Peyer's patch (tissue), 4 donors: ENCODE measurements at regions not wholly inside any gene's neighbourhood (a gene's known extent, or its start where the extent isn't known, plus 50 kb on each side); places are given as distances from the start of the nearest gene placed in this dataset.

Experiments
- DNase-seq, 3 donors: peaks; one replicate each; pipeline ENCODE4 v3.0.0-alpha.2; 2017 to 2019
- H3K27ac ChIP-seq, 4 donors: fragments of 200-600 bp; sonication (generic); one replicate each; pipeline ENCODE4 v1.5.1; 2016 to 2019
- H3K27me3 ChIP-seq, 2 donors: fragments of 200-600 bp; sonication (generic); one replicate each; pipeline ENCODE4 v1.5.1; 2019
- H3K36me3 ChIP-seq, 3 donors: fragments of 200-600 bp; sonication (generic); one replicate each; pipeline ENCODE4 v1.5.1; 2016 to 2019
- H3K4me1 ChIP-seq, 4 donors: fragments of 200-600 bp; sonication (generic); one replicate each; pipeline ENCODE4 v1.5.1; 2016 to 2019
- H3K4me3 ChIP-seq, 4 donors: fragments of 200-600 bp; sonication (generic); 1 replicate in 3 of 4; 2 replicates in 1 of 4; pipeline ENCODE4 v1.5.1; 2016 to 2019; ENCODE audit warnings: mild to moderate bottlenecking in 1 of 4
- H3K9me3 ChIP-seq, 4 donors: fragments of 200-600 bp; sonication (generic); one replicate each; pipeline ENCODE4 v1.5.1; 2016 to 2019; ENCODE audit warnings: mild to moderate bottlenecking in 1 of 4
- CTCF ChIP-seq, 6 experiments: fragments of 450-650 bp in 4 of 6; fragments of 200-600 bp in 2 of 6; sonication (generic) in 1 of 6; IDR thresholded peaks; one replicate each; pipeline ENCODE4 v1.5.1; 2017 to 2019; ENCODE audit warnings: antibody characterized with exemption in 6 of 6, mild to moderate bottlenecking in 3 of 6, moderate library complexity in 1 of 6
- POLR2A ChIP-seq, 2 donors: fragments of 450-650 bp; IDR thresholded peaks; one replicate each; pipeline ENCODE4 v1.5.1; 2017; ENCODE audit warnings: antibody characterized with exemption in 2 of 2, mild to moderate bottlenecking in 2 of 2, moderate library complexity in 2 of 2

- no peak overlapping the region for H3K27ac ChIP-seq
- TF ChIP-seq POLR2A (IDR thresholded peaks at IDR 0.05) (no peak), CTCF (IDR thresholded peaks at IDR 0.05) (no peak)
- no peaks in the 10 kb centered on the region for H3K4me1 ChIP-seq
- no peaks in the 10 kb centered on the region for H3K36me3 ChIP-seq
- H3K27me3 ChIP-seq: no peaks in the 10 kb centered on the region
- no peak for DNase-seq
- no peaks in the 10 kb centered on the region for H3K9me3 ChIP-seq
- H3K4me3 ChIP-seq: no peak overlapping the region
Observed at GRCh38 chr13:64755961-64756360, 2474.2 kb downstream of the PCDH9 start.

DNA sequence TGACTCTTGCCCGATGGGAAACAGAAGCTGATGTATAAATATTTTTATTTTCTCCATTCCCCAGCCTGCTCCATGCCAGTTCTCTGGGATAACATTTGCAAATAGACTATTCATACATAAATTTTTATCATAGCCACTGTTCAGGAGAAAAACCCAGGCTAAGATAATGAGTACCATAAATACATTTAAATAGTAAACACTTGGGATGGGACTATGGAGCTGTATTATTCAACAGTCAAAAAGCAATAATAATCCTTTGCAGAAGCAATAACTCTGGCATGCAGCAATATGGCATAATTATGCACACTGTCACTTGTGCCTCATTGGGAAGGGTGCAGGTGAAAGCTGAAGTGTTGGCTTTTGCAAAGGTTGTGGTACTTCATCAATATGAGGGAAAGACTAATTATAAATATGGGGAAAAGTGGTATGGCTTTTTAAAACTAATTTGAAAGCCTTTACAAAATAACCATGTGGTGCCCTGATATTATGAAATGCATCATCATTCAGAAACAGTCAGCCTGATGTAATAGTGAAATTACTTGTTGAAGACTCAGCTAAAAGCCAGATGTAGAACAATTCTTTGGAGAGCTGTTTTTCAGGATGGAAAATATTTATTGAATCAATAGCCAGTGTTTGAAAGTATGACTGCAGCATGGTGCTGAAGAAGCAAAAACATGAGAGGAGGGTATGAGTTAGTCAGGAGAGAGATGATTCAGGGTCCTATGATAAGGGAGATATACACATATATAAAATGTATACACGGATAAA, 2476.7 kb downstream of the PCDH9 start:
- Histone ChIP-seq H3K9me3 (no peaks in the 10 kb centered on the region), H3K4me1 (no peaks in the 10 kb centered on the region), H3K27me3 (no peaks in the 10 kb centered on the region), H3K4me3 (no peak overlapping the region), H3K36me3 (no peaks in the 10 kb centered on the region), H3K27ac (no peak overlapping the region)
- DNase-seq: no peak
- no peak for TF ChIP-seq POLR2A (IDR thresholded peaks at IDR 0.05)
- no peak for TF ChIP-seq CTCF (IDR thresholded peaks at IDR 0.05)

GRCh38 chr13:64749301-64749700, 2480.8 kb downstream of the PCDH9 start:
- H3K27ac ChIP-seq: no peak overlapping the region
- no peaks in the 10 kb centered on the region for H3K4me1 ChIP-seq
- no peak overlapping the region for H3K4me3 ChIP-seq
- H3K27me3 ChIP-seq: no peaks in the 10 kb centered on the region
- TF ChIP-seq CTCF (IDR thresholded peaks at IDR 0.05): no peak
- TF ChIP-seq POLR2A (IDR thresholded peaks at IDR 0.05): no peak
- DNase-seq: no peak
- H3K36me3 ChIP-seq: no peaks in the 10 kb centered on the region
- H3K9me3 ChIP-seq: no peaks in the 10 kb centered on the region

DNA sequence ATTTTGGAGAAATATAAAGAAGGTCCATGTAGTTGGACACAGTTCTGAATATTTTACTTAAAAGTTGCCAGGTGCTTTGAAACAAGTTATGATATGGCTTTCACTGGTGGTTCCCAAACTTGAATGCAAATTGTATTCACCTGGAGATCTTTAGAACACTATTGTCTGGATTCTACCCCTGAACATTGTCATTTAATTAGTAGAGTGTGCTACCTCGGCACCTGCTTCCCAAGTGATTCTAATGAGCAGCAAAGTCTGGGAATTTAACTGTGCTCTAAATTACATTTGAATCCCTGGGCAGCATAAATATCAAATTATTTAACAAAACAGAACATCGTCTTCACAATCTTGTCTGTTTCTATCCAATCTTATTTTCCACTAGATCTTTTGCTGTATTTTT, 2483.3 kb downstream of the PCDH9 start:
- no peaks in the 10 kb centered on the region for H3K9me3 ChIP-seq
- DNase-seq: no peak
- H3K27me3 ChIP-seq: no peaks in the 10 kb centered on the region
- H3K4me3 ChIP-seq: no peak overlapping the region
- H3K27ac ChIP-seq: no peak overlapping the region
- H3K4me1 ChIP-seq: no peaks in the 10 kb centered on the region
- H3K36me3 ChIP-seq: no peaks in the 10 kb centered on the region
- TF ChIP-seq CTCF (IDR thresholded peaks at IDR 0.05): no peak
- no peak for TF ChIP-seq POLR2A (IDR thresholded peaks at IDR 0.05)

DNA sequence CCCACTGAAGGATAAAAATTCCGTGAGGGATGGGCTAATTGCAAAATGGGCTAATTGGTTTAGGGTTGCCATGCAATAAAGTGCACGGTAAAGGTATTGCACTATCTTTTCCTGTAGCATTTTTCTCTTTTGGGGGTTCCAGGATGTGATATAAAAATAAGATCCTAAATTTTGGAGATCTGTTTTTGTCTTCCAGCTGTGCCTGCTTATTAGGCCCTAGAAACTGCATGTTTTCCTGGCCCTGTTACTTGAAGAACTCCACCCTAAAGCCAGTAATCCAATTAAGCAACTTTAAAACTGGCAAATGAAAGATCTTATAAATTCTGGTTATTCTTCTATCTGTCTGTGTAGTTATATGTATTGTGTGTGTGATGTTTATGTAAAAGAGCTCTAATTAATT, 2489.6 kb downstream of the PCDH9 start:
- DNase-seq: no peak
- Histone ChIP-seq H3K4me1 (no peaks in the 10 kb centered on the region), H3K36me3 (no peaks in the 10 kb centered on the region), H3K4me3 (no peak overlapping the region), H3K9me3 (no peaks in the 10 kb centered on the region), H3K27me3 (no peaks in the 10 kb centered on the region), H3K27ac (no peak overlapping the region)
- TF ChIP-seq POLR2A (IDR thresholded peaks at IDR 0.05) (no peak), CTCF (IDR thresholded peaks at IDR 0.05) (no peak)

- H3K4me3 ChIP-seq: no peak overlapping the region
- H3K27me3 ChIP-seq: no peaks in the 10 kb centered on the region
- no peaks in the 10 kb centered on the region for H3K9me3 ChIP-seq
- H3K4me1 ChIP-seq: no peaks in the 10 kb centered on the region
- no peak overlapping the region for H3K27ac ChIP-seq
- no peak for DNase-seq
- H3K36me3 ChIP-seq: no peaks in the 10 kb centered on the region
- TF ChIP-seq CTCF (IDR thresholded peaks at IDR 0.05): no peak
- no peak for TF ChIP-seq POLR2A (IDR thresholded peaks at IDR 0.05)
Observed at GRCh38 chr13:64725492-64725891, 2504.6 kb downstream of the PCDH9 start.
